Fibroblast of gingiva (primary cell): ENCODE measurements at regions not wholly inside any gene's neighbourhood (a gene's known extent, or its start where the extent isn't known, plus 50 kb on each side); places are given as distances from the start of the nearest gene placed in this dataset.

Source experiments
- DNase-seq: peaks from one replicate; pipeline ENCODE4 v3.0.0-alpha.2; 2011; ENCODE audit warnings: low read depth

GRCh38 chr2:60158262-60158661 is 395.2 kb downstream of the BCL11A start:
- DNase-seq = no peak

GRCh38 chr2:60157283-60157682 is 396.2 kb downstream of the BCL11A start:
- no peak for DNase-seq

GRCh38 chr2:60154142-60154541 is 399.3 kb downstream of the BCL11A start:
- DNase-seq = no peak

DNA sequence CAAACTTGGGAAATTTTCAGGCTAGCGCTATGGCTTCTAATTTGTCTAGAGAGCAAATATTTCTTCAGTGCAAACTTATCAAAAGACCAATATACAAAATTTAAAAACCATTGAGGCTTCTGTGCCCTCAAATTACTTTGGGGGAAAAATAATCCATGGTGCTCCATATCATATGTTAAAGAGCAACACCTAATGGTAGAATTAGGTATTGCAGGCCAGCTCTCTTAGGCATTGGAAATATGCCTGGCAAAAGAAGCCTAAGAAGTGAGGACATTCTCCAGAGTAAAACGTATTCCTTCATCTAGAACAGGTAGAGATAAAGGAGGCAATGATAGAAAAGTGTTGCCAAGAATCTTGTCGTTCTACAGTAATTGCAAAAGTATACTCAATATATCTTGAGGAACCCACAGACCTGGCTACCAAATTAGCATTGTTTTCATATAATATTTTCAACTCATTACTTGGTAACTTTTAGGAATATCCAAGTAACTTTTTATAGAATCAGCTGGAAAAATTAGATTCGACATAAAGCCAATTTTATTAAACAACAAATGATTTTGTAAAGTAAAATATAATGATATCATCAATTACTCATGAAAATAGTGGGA is 401.1 kb downstream of the BCL11A start:
- DNase-seq = no peak

GRCh38 chr2:60149176-60149575 is 404.3 kb downstream of the BCL11A start:
- DNase-seq = no peak

DNA sequence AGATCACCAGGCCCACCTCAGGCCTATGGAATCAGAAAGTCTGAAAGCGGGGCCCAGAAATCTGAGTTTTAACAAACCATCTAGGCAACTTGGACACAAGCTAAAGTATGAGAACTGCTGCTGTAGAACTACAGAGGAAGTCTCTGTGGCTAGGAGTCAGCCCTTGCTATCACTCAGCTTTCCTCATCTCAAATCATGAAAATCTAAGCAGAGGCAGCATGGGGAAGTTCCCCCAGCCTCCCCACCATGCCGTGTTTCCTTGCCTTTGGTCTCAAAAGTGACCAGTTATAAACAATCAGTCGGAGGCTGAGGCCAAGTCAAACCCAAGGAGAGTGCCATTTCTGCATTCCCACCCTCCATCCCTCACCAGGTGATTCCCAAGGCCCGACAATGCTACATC is 404.7 kb downstream of the BCL11A start:
- DNase-seq = no peak

- DNase-seq = no peak
Measured at GRCh38 chr2:60140185-60140584, 413.3 kb downstream of the BCL11A start.

DNA sequence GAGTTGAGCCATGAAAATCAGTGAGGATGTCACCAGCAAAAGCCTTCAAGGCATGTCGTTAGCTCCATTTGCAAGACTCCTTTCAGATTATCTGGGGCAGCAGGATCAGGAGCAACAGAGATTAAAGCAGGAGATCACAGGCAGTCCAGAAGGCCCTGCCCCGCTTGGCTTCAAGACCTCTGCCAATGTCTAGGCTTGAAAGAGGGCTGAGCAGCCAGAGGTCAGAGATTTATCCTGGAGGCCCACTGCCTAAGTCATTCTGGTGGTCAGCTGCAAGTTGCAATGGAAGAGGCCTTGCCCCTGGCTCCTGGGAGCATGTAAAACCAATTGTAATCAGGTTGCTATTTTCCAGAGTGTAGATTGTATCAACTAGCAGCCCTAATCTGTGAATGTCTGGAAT is 416.5 kb downstream of the BCL11A start:
- no peak for DNase-seq

- no peak for DNase-seq
Measured at GRCh38 chr2:60127191-60127590, 426.3 kb downstream of the BCL11A start.

DNA sequence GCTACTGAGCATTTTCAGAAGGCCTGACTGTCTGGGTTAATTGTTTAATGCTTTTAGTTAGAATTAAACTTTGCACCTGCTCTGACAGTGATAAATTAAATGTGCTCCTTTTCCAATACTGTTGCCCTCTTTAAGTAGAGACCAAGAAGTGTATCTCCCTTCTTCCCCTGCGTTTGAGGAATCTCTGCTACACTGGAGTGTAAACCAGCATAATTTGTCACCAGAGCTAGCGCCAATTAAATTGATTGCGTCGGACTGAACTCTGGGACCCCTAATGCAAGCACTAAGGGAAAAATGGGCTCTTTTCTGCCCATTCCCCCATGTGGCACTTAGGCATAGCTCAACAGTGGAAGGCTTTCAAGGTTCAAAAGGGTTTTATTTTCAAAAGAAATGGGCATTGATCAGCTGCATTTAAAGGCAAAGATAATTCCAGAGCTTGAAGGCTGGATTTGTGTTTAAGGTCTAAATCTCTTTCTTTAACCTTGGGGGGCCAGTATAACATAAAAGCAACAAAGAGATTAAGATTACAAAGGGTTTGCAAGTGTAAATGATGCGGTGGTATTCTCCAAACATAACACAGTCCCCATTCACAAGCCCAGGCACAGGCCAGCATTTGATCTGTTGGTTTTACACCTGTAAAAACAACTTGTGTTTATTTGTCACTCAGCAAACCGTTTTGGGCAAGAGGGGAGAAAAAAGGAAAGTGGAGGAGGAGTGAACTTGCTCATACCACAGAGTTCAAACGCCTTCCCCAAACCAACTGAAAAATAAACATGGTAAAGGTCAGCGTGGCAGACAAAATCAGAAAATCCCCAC is 427.6 kb downstream of the BCL11A start:
- no peak for DNase-seq

- no peak for DNase-seq
Measured at GRCh38 chr2:60119778-60120177, 433.7 kb downstream of the BCL11A start.

DNA sequence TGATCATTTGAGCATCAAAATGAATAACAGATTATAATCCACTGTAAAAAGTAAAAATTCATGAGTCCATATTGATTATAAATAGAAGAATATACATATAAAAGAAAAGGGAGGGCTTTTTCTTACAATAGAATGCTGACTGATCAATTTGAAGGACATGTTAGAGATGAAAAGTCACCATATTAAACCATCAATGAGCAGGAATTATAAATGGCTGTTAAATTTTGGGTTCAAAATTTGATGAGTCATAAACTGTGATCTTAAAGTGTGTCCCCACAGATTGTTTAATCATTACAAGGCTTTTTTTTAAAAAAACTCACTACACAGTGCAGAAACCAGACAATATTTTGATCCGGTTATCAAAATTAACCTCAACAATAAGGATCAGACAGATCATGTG is 434.5 kb downstream of the BCL11A start:
- DNase-seq = no peak

DNA sequence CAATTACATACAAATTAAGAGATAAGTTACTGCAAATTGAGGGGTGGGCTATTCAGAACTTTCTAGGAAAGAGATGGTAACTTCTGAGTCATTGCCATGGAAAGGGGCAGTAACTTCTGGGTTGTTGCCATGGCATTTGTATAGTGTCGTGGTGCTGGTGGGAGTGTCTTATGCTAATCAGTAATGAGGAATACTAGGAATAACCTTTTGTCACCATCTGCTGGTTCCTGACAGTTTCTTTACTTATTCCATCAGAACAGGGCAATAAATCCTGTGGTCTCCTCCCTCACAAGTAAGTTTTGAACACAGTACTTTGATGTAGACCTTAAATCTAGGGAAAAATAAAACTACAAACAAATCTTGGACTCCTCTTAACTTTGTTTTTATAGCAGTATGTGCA is 435.4 kb downstream of the BCL11A start:
- DNase-seq = no peak

GRCh38 chr2:60116161-60116875 is 437.1 kb downstream of the BCL11A start:
- no peak for DNase-seq

DNA sequence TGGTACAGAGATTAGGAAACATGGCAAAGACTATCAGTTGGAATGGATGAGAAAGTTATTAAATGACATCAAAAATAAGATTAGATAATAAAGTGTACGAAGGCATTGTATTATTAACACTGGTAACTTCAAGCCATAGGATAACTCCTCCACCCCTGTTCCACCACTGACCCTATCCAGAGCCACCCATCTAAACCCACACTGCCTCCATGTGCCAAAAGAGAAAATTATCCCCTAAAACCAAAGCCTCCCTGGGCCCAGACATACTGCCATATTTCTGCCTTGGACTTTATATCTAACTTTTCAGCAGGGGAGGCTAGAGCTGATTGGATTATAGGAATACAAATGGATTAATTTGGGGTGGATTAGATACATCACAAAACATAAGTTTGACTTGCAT is 443.7 kb downstream of the BCL11A start:
- no peak for DNase-seq

DNA sequence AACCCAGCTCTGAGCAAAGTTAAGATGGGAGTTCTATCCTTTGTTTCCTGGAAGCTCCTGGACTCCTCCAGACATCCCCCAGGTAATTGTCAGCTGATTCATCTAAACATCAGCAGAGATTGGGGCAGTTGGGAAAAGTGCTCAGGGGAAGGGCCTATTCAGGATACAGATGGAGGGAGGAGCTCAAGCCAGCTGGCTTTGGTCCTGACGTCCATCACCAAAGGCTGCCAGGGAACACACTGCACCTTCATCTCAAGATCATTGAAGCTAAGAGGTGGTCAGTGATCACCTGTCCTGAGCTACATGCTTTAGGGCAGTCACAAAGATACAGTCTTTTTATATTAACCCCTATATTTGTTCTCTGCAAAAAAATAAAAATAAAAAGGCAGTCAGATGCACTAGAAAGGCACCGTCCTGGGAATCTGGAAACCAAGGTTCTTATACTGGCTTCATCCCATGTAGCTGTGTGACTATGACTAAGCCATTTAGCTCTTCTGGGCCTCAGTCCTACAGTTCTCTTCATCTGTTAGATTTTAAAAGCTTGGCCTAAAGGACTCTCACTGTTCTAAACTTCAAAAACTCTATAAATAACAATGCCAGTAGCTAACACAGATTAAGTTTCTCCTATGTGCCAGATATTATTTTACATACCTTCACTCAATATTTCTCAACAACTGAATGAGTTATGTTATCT is 446.5 kb downstream of the BCL11A start:
- DNase-seq = no peak

DNA sequence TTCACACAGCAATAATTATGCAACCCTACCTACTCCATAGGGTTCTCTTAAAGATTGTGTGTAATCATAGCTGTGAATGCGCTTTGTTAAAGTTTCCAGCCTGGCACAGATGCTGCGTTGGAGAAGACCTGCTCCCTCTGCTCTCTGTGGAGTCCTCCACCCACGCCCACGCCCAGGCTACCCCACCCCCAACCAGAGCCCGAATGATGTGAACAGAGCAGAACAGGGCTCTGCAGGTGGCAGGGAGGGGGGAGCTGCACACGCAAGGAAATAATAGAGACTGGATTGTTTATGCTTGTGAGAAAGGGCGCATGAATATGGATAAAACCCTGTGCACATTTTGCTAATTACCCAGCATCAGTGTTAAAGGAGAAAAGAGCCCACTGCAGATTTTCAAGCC is 447.5 kb downstream of the BCL11A start:
- DNase-seq = no peak

DNA sequence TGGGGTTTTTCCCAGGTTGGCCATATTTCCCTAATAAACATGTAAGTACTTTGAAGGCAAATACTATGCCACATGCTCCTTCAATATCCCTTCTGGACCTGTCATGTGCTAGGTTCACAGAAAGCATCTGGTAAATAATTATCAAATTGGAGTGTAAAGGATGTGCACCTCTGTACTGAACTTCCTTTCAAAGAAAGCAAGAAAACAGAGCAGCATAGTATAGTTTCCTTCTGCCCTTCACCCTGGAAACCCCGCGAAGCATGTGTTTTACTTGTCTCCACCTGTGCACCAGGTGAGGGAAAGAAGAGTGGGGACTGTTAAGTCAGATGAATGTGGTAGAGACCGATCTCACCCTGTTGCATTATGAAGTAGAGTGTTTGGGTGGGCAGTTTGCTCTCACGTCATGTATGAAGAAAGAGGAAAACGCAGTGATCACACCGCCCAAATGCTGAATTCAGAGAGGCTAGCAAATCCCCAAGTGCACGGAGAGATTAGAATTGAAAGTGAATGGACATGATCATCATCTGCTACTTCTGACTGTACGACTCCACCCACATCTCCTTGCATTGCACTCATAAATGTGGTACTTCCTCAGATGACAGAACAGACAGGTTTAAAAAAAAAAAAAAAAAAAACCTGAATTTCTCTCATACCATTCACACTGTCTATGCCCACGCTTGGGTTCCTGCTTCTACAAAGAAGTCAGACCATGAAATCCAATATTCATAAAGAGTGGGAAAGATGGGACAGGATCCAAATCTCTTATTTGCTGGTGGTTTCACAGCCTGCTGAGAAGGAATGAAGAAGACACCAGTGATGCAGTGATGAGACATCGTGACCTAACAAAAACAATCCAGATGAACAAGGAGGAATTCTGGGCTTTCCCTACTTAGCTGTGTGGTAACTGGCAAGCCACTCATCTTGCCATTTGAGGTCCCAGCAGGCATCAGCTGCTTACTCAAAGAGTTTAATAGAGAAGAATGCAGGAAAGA is 448.6 kb downstream of the BCL11A start:
- DNase-seq = no peak

- no peak for DNase-seq
Measured at GRCh38 chr2:60100034-60100433, 453.4 kb downstream of the BCL11A start.

DNA sequence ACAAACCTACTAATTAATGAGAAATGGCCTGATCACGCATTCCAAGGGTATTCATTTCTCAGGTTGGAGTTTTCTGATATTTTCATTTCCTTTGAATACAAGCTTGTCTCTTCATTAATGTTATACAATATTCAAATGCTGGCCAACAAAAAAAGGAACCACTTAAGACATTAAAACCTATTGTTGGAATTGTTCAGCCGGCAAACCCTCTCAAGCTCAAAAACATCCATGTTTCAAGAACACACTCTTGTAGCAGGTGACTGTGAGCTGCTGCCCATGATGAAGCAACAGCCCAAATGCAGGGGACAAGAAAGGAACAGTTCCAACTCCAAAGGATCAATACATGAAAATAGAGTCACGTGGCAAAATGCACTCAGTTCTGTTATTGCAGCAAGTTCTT is 454.5 kb downstream of the BCL11A start:
- no peak for DNase-seq

- DNase-seq = no peak
Measured at GRCh38 chr2:60097298-60097697, 456.2 kb downstream of the BCL11A start.
